NCI-H226 (cell line): ENCODE measurements at regions not wholly inside any gene's neighbourhood (a gene's known extent, or its start where the extent isn't known, plus 50 kb on each side); places are given as distances from the start of the nearest gene placed in this dataset.

Source experiments
- DNase-seq: peaks from one replicate; pipeline ENCODE4 v3.0.0-alpha.2; 2015

GRCh38 chr5:12316812-12317211 is 412.6 kb upstream of the CTNND2 start:
- DNase-seq, result no peak

DNA sequence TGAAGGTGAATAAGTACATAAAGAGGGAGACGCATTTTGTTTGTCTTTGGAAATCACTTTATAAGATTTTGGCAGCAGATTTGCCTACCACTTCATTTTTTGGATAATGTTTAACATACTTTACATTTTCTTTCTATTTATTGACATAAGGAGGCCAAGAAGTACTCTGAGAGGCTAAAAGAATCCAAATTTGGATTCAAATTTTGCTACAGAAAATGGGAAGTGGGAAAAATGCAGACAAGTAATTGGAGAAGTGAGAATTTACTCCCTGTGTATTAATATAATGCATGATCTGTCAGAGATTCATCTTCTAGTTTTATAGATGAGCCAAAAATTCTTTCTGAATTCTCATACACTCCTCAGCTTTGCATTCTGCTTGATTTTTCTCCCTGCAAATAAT is 411.2 kb upstream of the CTNND2 start:
- DNase-seq, result no peak

DNA sequence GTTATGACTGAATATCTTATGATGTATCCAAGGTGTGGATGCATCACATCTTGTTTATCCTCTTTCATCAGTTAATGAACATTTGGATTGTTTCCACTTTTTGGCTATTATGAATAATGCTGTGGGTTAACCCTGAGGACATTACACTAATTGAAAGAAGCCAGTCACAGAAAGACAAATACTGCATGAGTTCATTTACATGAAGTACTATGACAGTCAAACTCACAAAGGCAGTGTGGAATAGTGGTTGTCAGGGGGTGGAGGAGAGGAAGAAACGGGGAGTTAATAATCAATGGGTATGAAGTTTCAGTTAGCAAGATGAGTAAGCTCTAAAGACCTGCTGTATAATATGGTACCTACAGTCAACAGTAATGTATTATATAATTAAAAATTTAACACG is 409.4 kb upstream of the CTNND2 start:
- DNase-seq, result no peak

DNA sequence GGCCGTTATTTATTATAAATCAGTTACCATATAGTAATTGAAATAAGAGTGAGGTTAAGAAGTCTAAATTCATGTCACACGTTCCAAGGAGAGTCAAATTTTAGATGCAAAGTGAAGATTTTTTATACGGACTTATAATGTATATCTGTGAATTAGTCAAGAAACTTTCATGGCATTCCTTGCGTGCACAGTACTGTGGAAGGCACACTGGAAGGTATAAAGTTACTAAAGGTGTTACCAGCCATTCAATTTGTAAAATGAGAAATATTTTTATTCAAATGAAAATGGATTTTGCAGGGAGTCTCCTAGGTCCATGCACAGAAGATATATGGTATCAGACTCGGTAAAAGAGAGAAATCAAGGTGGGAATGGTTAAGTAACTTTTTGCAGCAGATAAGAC is 408.1 kb upstream of the CTNND2 start:
- DNase-seq, result no peak

GRCh38 chr5:12294151-12294550 is 389.9 kb upstream of the CTNND2 start:
- DNase-seq, result no peak

GRCh38 chr5:12292610-12293204 is 388.5 kb upstream of the CTNND2 start:
- DNase-seq, result no peak

- no peak for DNase-seq
These were observed 380.4 kb upstream of the CTNND2 start for GRCh38 chr5:12284604-12285003.

DNA sequence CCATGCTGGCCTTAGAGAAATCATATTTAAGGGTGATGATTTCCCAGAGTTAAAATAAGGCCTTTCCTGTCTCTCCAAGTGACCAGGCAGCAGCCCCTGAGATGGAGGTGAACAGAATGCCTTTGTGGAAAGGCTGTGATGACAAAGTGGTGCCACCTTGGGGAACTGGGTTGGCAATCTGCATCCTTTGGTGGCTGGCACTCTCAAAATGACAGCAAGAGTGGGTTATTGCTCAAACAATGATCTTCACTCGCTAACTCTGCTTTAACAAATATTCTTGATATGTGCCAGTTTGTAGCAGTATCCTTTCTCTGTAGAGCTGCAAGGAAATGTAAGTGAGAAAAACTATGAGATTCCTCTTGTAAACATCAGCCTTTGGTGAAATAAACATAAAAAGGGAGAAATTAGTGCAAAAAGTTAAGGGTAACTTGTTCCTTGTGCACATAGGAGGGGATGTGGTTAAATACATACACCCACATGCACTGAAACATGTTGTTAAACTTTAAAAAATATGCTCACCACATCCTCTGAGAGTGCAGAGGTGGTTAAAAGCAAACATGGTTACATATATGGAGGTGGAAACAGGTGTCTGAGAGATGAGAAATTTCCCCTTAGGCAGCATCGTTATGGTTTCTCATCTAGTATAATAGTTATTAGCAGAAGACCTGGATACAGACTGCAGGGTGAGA is 373.4 kb upstream of the CTNND2 start:
- no peak for DNase-seq

- no peak for DNase-seq
These were observed 370.0 kb upstream of the CTNND2 start for GRCh38 chr5:12274236-12274635.

- DNase-seq, result no peak
These were observed 368.1 kb upstream of the CTNND2 start for GRCh38 chr5:12272389-12272788.

- DNase-seq, result no peak
These were observed 366.7 kb upstream of the CTNND2 start for GRCh38 chr5:12270914-12271313.

DNA sequence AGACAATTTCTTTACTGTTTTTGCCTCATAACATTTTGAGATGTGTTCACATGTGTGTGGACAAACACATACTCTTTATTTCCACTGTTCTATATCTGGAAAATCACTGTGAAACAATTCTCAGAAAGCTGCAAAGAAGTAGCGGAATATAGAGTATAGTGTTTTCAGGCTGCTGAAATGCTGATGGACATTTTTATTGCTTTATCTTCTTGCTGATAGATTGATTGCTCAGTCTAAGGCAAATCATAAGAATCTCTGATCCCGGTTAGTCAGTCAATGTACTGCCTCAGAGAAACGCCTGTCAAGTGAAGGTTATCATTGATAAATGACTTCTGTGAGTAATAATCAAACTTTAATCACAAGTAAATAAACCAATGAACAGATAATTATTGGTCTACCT is 364.9 kb upstream of the CTNND2 start:
- no peak for DNase-seq

DNA sequence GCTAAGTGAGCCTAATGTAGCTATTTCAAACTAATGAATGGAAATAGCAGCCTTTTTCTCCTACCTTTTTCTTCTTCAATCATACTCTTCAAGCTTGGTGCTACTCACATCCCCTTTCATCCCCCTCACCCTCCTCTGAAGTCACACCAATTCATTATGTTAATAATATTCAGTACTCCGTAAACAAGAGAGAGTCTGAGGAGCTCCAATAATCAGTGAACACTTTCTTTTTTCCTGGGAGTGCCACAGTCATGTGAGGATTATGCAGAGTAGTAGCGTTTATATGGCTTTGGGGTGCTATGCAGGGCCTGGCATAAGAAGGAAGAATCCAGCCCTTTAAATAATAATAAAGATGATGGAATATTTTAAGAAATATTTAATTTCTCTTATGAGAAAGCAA is 354.3 kb upstream of the CTNND2 start:
- DNase-seq, result no peak

- DNase-seq, result no peak
These were observed 346.2 kb upstream of the CTNND2 start for GRCh38 chr5:12250454-12250853.

GRCh38 chr5:12248831-12249230 is 344.6 kb upstream of the CTNND2 start:
- DNase-seq, result no peak

DNA sequence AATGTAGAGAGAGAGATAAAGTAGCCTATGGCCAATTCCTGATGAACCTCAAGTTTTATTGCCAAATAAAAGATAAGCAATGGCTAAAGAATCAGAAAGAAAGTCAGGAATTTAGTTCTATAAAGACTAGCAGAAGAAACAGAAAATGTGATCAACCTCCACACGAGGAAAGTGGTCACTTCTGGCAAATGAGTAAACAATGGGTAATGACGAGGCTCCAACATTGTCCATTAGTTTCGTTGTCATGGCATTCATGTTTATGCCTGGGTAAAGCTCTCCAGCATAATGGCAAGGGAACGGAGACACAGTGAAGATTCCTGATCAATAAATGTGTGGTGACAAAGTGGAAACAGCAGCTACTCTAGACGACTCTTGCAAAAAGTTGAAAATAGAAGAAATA is 341.8 kb upstream of the CTNND2 start:
- no peak for DNase-seq

DNA sequence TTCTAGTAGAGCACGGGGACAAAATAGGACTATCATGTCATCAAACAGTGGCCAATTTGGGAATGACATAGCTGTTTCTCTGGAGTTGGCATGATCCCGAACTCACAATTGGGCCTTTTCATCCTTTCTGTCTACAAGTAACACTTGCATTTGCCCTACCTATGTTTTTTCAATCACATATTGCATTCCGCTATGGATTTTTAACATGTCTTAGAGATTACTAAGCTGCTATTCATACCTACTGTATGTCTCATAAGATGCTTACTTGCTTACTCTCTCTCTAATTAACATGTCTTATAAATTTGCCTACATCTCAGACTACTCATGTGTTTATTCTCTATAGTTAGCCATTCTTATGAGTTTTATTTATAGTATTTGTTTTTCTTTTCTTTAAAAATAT is 341.2 kb upstream of the CTNND2 start:
- no peak for DNase-seq

- DNase-seq, result no peak
These were observed 339.0 kb upstream of the CTNND2 start for GRCh38 chr5:12242950-12243888.

GRCh38 chr5:12237837-12238575 is 333.8 kb upstream of the CTNND2 start:
- DNase-seq, result no peak

DNA sequence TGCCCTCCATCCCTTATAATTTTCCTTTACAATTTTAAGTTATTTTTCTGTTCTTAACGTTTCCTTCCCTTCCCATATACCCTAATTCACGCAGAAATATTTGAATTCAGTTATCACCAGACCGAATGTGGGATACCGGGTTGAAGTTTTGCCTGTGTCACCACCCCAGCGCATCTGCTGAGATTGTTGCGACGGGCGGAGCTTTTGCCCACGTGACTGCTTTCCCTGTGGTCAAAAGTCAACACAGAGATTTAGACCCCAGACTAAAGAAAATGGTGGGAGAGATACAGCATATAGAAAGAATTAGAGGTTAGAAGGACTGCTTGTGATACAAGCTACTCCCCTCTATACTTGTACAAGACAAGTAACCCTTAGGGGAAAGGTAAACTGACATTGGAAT is 326.4 kb upstream of the CTNND2 start:
- DNase-seq, result no peak

- no peak for DNase-seq
These were observed 312.8 kb upstream of the CTNND2 start for GRCh38 chr5:12217039-12217438.

GRCh38 chr5:12214267-12215015 is 310.2 kb upstream of the CTNND2 start:
- DNase-seq, result no peak
